SJSA1 (cell line): ENCODE measurements at regions not wholly inside any gene's neighbourhood (a gene's known extent, or its start where the extent isn't known, plus 50 kb on each side); places are given as distances from the start of the nearest gene placed in this dataset.

Source experiments
- DNase-seq, 2 experiments: peaks; one replicate each; pipeline ENCODE4 v3.0.0-alpha.2; 2015 to 2020; ENCODE audit warnings: low spot score in 2 of 2, low read depth in 1 of 2
- H3K27ac ChIP-seq: fragments of 250-450 bp; sonication (Bioruptor Pico); 2 replicates; pipeline ENCODE4 v1.5.1; 2020; ENCODE audit warnings: mild to moderate bottlenecking, moderate library complexity
- H3K27me3 ChIP-seq: fragments of 250-450 bp; sonication (Bioruptor Pico); replicated peaks from 2 replicates; pipeline ENCODE4 v1.5.1; 2020; ENCODE audit warnings: mild to moderate bottlenecking, moderate library complexity
- H3K36me3 ChIP-seq: fragments of 250-450 bp; sonication (Bioruptor Pico); 2 replicates; pipeline ENCODE4 v1.5.1; 2020; ENCODE audit warnings: mild to moderate bottlenecking
- H3K4me1 ChIP-seq: fragments of 250-450 bp; sonication (Bioruptor Pico); replicated peaks from 2 replicates; pipeline ENCODE4 v1.6.1; 2021; ENCODE audit warnings: mild to moderate bottlenecking
- H3K4me3 ChIP-seq: fragments of 250-450 bp; sonication (Bioruptor Pico); 2 replicates; pipeline ENCODE4 v1.5.1; 2020; ENCODE audit warnings: mild to moderate bottlenecking
- H3K9me3 ChIP-seq: fragments of 250-450 bp; sonication (Bioruptor Pico); replicated peaks from 2 replicates; pipeline ENCODE4 v1.5.1; 2020; ENCODE audit warnings: mild to moderate bottlenecking

DNA sequence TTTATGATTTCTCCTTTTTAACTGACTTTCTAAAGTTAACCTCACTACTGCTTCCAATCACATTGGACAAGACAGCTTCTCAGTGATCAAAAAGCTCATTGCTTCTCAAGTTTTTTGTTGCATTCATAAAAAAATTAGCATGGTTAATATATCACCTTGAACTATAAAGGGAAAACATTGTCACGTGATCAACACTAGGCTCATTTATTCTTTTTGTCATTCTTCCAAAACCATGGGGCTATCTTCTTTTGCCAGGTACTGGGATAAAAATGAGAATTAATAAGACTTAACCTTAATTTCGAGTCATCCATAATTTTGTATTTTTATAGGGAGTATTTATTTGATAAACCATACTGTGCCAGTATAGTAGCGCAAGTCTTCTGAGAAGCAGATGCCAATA lies 1105.9 kb upstream of the TENM3 start:
- no peak overlapping the region for H3K27ac ChIP-seq
- H3K27me3 ChIP-seq = no peaks in the 10 kb centered on the region; the same call in 1 of the 2 replicates
- no peaks in the 10 kb centered on the region for H3K36me3 ChIP-seq
- H3K9me3 ChIP-seq = no peaks in the 10 kb centered on the region
- H3K4me1 ChIP-seq = no peaks in the 10 kb centered on the region
- DNase-seq = no peak
- H3K4me3 ChIP-seq = no peak overlapping the region

GRCh38 chr4:181138116-181138515 lies 1105.1 kb upstream of the TENM3 start:
- no peaks in the 10 kb centered on the region for H3K4me1 ChIP-seq
- peaks cover 1% of the 10 kb centered on the region; the same call in 1 of the 2 replicates for H3K27me3 ChIP-seq
- H3K27ac ChIP-seq = no peak overlapping the region
- no peaks in the 10 kb centered on the region for H3K36me3 ChIP-seq
- DNase-seq = no peak
- H3K4me3 ChIP-seq = no peak overlapping the region
- H3K9me3 ChIP-seq = no peaks in the 10 kb centered on the region

GRCh38 chr4:181140037-181140603 lies 1103.1 kb upstream of the TENM3 start:
- no peaks in the 10 kb centered on the region for H3K4me1 ChIP-seq
- H3K9me3 ChIP-seq = no peaks in the 10 kb centered on the region
- no peak for DNase-seq
- H3K4me3 ChIP-seq = no peak overlapping the region
- no peaks in the 10 kb centered on the region for H3K36me3 ChIP-seq
- H3K27ac ChIP-seq = no peak overlapping the region
- peaks cover 3% of the 10 kb centered on the region; the same call in 1 of the 2 replicates for H3K27me3 ChIP-seq

DNA sequence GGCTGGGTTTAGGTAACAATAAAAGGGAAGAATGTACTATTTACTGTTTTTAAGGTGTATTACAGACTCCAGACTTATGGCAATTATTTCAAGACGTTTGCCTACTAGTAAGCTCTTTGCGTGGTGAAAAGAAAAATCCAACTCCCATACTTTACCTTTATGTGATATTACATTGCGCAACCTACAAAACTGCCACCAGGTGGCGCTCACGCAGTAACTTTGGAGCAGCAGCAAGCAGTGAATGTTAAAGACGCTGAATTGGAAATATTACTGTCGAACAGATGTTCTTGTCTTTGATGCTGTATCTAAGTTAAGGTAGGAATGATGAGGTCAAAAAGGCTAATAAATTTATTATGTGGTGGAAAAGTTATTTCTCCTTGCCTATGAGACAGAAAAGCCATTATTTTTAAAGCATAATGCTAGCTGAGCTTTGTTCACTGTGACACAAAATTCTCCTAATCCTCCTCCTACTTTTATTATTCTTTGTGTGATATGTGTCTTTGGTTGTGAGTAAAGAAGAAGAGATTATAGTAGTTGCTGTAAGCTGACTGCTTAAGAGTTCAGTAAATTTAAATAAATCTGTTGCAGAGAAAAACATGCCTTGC lies 1099.8 kb upstream of the TENM3 start:
- Histone ChIP-seq H3K9me3 (no peaks in the 10 kb centered on the region), H3K36me3 (no peaks in the 10 kb centered on the region), H3K4me3 (no peak overlapping the region), H3K27ac (no peak overlapping the region), H3K27me3 (peaks cover 3% of the 10 kb centered on the region; the same call in 1 of the 2 replicates), H3K4me1 (no peaks in the 10 kb centered on the region)
- peak; percentile 46 to 65 for DNase-seq

DNA sequence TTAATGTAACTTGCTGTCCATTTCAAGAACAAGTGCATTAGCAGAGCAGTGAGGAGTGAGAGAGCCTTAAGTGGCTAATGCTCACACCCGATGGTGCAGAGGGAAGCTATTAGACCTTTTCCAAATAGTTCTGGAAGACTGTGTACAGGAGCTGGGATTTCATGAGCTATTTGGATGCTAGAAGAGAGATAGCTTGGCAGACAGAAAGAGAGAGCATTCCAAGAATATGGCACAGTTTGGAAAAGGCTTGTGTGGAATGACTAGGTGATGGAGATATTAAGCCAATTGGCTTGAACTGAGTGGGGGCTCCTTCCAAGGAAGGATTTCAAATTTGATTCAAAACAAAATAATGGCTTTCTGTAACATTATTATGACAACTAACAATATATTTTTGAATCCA lies 1097.2 kb upstream of the TENM3 start:
- Histone ChIP-seq H3K36me3 (no peaks in the 10 kb centered on the region), H3K27ac (no peak overlapping the region), H3K9me3 (no peaks in the 10 kb centered on the region), H3K27me3 (0 out of 2 replicates have a peak, but pooled peaks cover 3% of the 10 kb centered on the region), H3K4me1 (no peaks in the 10 kb centered on the region), H3K4me3 (no peak overlapping the region)
- no peak for DNase-seq

DNA sequence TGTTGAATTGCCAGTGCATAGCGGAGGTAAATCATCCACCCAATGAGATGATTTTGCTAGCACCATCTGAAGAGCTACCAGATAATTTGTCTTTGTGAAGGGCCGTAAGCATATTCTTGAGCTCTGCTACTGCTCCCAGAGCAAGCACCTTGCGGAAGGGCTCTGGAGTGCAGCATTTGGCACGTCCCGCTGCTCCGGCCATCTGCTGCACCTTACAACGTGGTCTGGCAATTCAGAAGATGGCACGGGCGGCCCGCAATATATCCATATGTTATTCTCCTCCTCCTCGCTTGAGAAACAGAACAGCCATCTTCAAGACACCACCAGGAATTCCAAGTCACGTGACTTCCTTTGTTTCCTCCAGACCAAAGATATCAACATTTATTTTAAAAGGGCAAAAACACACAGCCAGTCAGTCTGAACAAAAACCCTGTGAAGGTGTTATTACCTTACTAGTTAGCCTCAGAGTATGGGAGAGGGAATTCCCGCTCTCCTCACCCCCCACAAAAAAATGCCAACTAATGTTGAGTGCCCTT lies 1095.7 kb upstream of the TENM3 start:
- no peak overlapping the region for H3K27ac ChIP-seq
- no peak overlapping the region for H3K4me3 ChIP-seq
- no peak for DNase-seq
- H3K36me3 ChIP-seq = no peaks in the 10 kb centered on the region
- H3K27me3 ChIP-seq = 0 out of 2 replicates have a peak, but pooled peaks cover 3% of the 10 kb centered on the region
- H3K9me3 ChIP-seq = no peaks in the 10 kb centered on the region
- no peaks in the 10 kb centered on the region for H3K4me1 ChIP-seq

DNA sequence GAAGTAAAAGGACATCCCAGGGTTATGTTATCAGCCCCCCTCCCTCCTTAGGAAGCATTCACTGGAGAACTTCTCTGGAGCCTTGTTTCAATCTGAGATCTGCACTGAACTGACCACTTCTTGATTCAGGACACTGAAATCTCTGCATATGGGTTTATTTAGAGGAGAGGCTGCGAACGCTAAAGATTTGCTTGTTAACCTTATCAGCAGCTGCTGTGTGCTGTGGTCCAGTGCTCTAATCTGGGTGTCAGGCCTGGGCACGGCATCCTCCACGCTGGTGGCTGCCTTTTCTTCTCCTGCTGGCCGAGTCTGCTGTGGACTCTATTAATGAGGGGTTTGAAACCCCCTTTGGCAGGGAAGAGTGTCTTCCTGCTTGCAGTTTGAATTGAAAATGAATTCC lies 1094.7 kb upstream of the TENM3 start:
- Histone ChIP-seq H3K4me1 (no peaks in the 10 kb centered on the region), H3K9me3 (no peaks in the 10 kb centered on the region), H3K27me3 (no peaks in the 10 kb centered on the region), H3K4me3 (no peak overlapping the region), H3K27ac (no peak overlapping the region), H3K36me3 (no peaks in the 10 kb centered on the region)
- DNase-seq = no peak

GRCh38 chr4:181150191-181150590 lies 1093.0 kb upstream of the TENM3 start:
- no peak for DNase-seq

DNA sequence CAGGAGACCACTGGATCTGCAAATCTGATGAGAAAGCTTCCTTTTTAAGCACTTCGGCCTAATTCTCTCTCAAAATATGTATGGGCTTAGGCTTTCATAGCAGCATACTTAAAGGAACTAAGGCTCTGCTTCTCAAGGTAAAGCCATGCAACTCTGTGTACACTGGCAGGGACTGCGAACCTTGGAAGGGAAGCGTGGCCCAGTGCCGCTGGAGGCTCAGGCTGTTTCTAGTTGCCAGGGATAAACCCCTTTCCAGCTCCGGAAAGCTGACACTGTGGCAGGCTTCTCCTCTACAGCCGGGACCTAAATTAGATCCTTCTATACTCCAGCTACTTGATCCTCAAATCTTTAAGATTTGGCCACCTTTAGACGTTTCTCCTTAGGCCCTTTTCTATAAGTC lies 1091.3 kb upstream of the TENM3 start:
- Histone ChIP-seq H3K9me3 (no peaks in the 10 kb centered on the region), H3K4me3 (no peak overlapping the region), H3K4me1 (no peaks in the 10 kb centered on the region), H3K36me3 (no peaks in the 10 kb centered on the region), H3K27me3 (no peaks in the 10 kb centered on the region), H3K27ac (no peak overlapping the region)
- DNase-seq = no peak

More at GRCh38 chr4:181150191-181150590, 1093.0 kb upstream of the TENM3 start:
- no peaks in the 10 kb centered on the region for H3K36me3 ChIP-seq
- no peaks in the 10 kb centered on the region for H3K27me3 ChIP-seq
- no peaks in the 10 kb centered on the region for H3K9me3 ChIP-seq
- H3K4me1 ChIP-seq = no peaks in the 10 kb centered on the region
- H3K4me3 ChIP-seq = no peak overlapping the region
- H3K27ac ChIP-seq = no peak overlapping the region

DNA sequence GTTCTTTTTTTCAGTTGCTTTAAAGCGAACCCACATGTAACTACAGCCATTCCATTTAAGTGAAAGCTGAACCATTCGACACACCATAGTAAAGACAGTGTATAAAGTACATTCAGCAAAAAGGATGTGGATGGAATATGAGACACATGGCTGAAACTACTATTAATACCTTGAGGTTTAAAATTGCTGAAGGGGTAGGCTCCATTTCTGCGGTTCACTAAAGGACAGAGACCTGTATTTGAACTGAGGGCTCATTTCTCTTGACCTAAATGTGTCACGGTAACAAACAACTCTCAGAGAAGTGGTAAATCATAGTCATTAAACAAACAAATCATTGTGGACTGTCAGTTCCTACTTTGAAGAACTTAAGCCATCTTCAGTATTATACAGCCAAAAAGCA lies 1085.6 kb upstream of the TENM3 start:
- no peak for DNase-seq
- Histone ChIP-seq H3K4me1 (peaks cover 6% of the 10 kb centered on the region; the same call in 1 of the 2 replicates), H3K4me3 (no peak overlapping the region), H3K9me3 (no peaks in the 10 kb centered on the region), H3K27ac (no peak overlapping the region), H3K36me3 (no peaks in the 10 kb centered on the region), H3K27me3 (no peaks in the 10 kb centered on the region)

DNA sequence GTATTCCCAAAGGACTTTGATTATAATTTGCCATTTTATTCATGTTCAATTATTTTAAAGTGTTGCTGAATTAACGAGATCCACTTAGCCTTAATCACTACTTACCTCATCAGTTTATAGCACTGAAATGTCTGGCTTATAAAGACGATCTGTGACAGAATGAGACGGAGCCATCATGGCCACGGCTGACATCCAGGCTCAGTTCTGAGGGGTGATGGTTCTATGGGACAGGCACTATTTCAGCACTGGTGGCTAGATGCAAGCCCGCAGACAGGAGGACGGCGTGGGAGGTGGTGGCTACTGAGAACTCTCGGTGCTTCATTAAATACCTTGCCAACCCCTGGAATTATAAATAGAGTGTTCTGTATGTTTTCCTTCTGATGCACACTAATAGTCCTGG lies 1084.2 kb upstream of the TENM3 start:
- H3K9me3 ChIP-seq = no peaks in the 10 kb centered on the region
- H3K27ac ChIP-seq = no peak overlapping the region
- H3K36me3 ChIP-seq = no peaks in the 10 kb centered on the region
- no peak overlapping the region for H3K4me3 ChIP-seq
- DNase-seq = no peak
- no peaks in the 10 kb centered on the region for H3K27me3 ChIP-seq
- H3K4me1 ChIP-seq = peaks cover 6% of the 10 kb centered on the region; the same call in 1 of the 2 replicates

- Histone ChIP-seq H3K4me1 (peaks cover 6% of the 10 kb centered on the region; the same call in 1 of the 2 replicates), H3K4me3 (no peak overlapping the region), H3K9me3 (no peaks in the 10 kb centered on the region), H3K36me3 (no peaks in the 10 kb centered on the region), H3K27me3 (no peaks in the 10 kb centered on the region), H3K27ac (no peak overlapping the region)
- DNase-seq = no peak
These were observed 1081.5 kb upstream of the TENM3 start for GRCh38 chr4:181161669-181162068.

DNA sequence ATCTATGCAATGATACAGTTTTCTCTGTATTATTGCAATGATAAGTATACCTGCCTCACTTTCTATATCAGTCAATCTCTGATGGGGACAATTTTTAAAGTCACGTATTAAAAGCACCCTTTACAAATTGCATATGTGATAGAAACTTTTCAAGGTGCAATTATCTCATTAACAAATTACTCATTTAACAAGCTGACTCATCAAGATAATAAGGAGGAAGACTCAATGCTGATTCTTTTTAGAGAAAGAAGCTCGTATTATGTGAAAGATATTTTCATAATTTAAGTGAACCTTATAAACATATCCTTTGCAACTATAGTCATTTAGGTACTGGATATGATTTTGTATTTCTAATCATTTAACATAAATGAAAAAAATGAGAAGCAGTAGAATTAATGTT lies 1080.9 kb upstream of the TENM3 start:
- no peak overlapping the region for H3K27ac ChIP-seq
- H3K4me3 ChIP-seq = no peak overlapping the region
- H3K9me3 ChIP-seq = no peaks in the 10 kb centered on the region
- DNase-seq = no peak
- H3K27me3 ChIP-seq = no peaks in the 10 kb centered on the region
- no peaks in the 10 kb centered on the region for H3K36me3 ChIP-seq
- H3K4me1 ChIP-seq = peaks cover 6% of the 10 kb centered on the region; the same call in 1 of the 2 replicates

DNA sequence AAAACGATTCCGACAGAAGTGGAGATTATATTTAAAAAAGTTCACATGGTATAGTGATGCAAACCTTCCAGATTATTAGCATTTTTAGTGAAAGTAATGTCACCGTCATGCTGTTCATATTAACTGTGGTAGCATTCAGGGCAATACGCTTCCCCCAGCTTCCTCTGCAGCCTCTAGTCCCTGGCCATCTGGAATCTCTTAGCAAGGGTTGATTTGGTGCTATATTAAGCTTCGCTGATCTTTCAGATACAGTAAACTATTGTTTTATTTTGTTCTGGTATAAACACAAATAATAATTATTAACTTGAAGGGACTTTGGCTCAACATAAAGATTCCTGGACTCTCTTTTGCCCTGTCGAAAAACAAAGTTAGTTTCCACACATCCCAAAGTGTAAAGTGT lies 1080.5 kb upstream of the TENM3 start:
- Histone ChIP-seq H3K4me3 (no peak overlapping the region), H3K4me1 (peaks cover 6% of the 10 kb centered on the region; the same call in 1 of the 2 replicates), H3K36me3 (no peaks in the 10 kb centered on the region), H3K27me3 (no peaks in the 10 kb centered on the region), H3K27ac (no peak overlapping the region), H3K9me3 (no peaks in the 10 kb centered on the region)
- no peak for DNase-seq
